IMR-90 (cell line): ENCODE measurements at regions not wholly inside any gene's neighbourhood (a gene's known extent, or its start where the extent isn't known, plus 50 kb on each side); places are given as distances from the start of the nearest gene placed in this dataset.

ENCODE experiments used
- BHLHE40 ChIP-seq: fragments of 150-350 bp; IDR thresholded peaks from 2 replicates; pipeline ENCODE4 v1.6.1; 2016; ENCODE audit warnings: mild to moderate bottlenecking, low read depth, low read length
- CEBPB ChIP-seq: IDR thresholded peaks from 2 replicates; pipeline ENCODE4 v1.6.1; 2012; ENCODE audit warnings: low read depth, low read length, improper control_type of control experiment
- CHD1 ChIP-seq: IDR thresholded peaks from 2 replicates; pipeline ENCODE4 v1.6.1; 2012; ENCODE audit warnings: low read depth, low read length, improper control_type of control experiment
- CTCF ChIP-seq: conservative IDR thresholded peaks from 2 replicates; pipeline ENCODE4 v1.5.1; 2012; ENCODE audit warnings: mild to moderate bottlenecking, low read depth, low read length, improper control_type of control experiment
- FOS ChIP-seq: fragments of 150-350 bp; IDR thresholded peaks from 2 replicates; pipeline ENCODE4 v1.6.1; 2016; ENCODE audit warnings: low read depth, low read length
- MAFK ChIP-seq: IDR thresholded peaks from 2 replicates; pipeline ENCODE4 v1.6.1; 2012; ENCODE audit warnings: low read depth, low read length, improper control_type of control experiment
- MXI1 ChIP-seq: IDR thresholded peaks from 2 replicates; pipeline ENCODE4 v1.6.1; 2012; ENCODE audit warnings: low read depth, mild to moderate bottlenecking, low read length, moderate library complexity, borderline replicate concordance
- POLR2A ChIP-seq: IDR thresholded peaks from 2 replicates; pipeline ENCODE4 v1.6.1; 2012; ENCODE audit warnings: mild to moderate bottlenecking, low read depth, low read length
- RAD21 ChIP-seq: IDR thresholded peaks from 2 replicates; pipeline ENCODE4 v1.6.1; 2012; ENCODE audit warnings: low read length, improper control_type of control experiment
- RCOR1 ChIP-seq: IDR thresholded peaks from 2 replicates; pipeline ENCODE4 v1.6.1; 2012; ENCODE audit warnings: mild to moderate bottlenecking, low read length, improper control_type of control experiment; ENCODE audit not compliant: insufficient replicate concordance
- RFX5 ChIP-seq: IDR thresholded peaks from 2 replicates; pipeline ENCODE4 v1.8.0; 2012; ENCODE audit warnings: low read depth, mild to moderate bottlenecking, low read length, moderate library complexity
- SMC3 ChIP-seq: fragments of 150-350 bp; IDR thresholded peaks from 2 replicates; pipeline ENCODE4 v1.6.1; 2016; ENCODE audit warnings: low read depth, mild to moderate bottlenecking, antibody characterized with exemption, low read length, moderate library complexity
- USF2 ChIP-seq: fragments of 150-350 bp; IDR thresholded peaks from 2 replicates; pipeline ENCODE4 v1.6.1; 2017; ENCODE audit warnings: mild to moderate bottlenecking, antibody characterized with exemption, low read length, low read depth

GRCh38 chr2:204298404-204298803, 246.9 kb upstream of the PARD3B start:
- TF ChIP-seq CHD1 (no peak), CTCF (no peak), MXI1 (no peak), RFX5 (no peak), POLR2A (no peak), SMC3 (no peak), USF2 (no peak), CEBPB (no peak), FOS (no peak), RAD21 (no peak), MAFK (no peak), RCOR1 (no peak), BHLHE40 (no peak)
